DMS79 (cell line): ENCODE measurements at regions not wholly inside any gene's neighbourhood (a gene's known extent, or its start where the extent isn't known, plus 50 kb on each side); places are given as distances from the start of the nearest gene placed in this dataset.
"Not testable (repeated sequence)": the region's sequence is repeated elsewhere in the genome, so short reads cannot be mapped to it uniquely, and the experiment has no call there.

Source experiments
- DNase-seq: peaks from one replicate; lab custom pipeline; 2025; lab: John Stamatoyannopoulos, UW

DNA sequence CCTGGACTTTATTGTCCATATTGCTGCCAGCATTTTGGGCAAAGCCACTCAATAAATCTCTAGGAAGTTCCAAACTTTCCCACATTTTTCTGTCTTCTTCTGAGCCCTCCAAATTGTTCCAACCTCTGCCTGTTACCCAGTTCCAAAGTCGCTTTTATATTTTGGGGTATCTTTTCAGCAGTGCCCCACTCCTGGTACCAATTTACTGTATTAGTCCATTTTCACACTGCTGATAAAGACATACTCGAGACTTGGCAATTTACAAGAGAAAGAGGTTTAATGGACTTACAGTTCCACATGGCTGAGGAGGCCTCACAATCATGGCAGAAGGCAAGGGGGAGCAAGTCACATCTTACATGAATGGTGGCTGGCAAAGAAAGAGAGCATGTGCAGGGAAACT, 53.4 kb downstream of the AHSP start:
- DNase-seq = not testable (repeated sequence)

DNA sequence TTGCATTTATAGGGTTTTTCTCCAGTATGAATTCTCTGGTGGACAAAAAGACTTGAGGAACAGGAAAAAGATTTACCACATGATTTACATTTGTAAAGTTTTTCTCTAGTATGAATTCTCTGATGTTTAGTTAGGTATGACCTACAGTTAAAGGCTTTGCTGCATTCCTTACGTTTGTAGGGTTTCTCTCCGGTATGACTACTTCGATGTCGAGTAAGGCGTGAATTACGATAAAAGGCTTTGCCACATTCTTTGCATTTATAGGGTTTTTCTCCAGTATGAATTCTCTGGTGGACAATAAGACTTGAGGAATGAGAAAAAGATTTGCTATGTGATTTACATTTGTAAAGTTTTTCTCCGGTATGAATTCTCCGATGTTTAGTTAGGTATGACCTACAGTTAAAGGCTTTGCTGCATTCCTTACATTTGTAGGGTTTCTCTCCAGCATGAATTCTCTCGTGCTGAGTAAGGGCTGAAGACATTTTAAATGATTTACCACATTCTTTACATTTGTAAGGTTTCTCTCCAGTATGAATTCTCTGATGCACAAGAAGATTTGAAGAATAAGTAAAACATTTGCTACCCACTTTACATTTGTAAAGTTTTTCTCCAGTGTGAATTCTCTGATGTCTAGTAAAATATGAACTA, 74.2 kb downstream of the AHSP start:
- not testable (repeated sequence) for DNase-seq

DNA sequence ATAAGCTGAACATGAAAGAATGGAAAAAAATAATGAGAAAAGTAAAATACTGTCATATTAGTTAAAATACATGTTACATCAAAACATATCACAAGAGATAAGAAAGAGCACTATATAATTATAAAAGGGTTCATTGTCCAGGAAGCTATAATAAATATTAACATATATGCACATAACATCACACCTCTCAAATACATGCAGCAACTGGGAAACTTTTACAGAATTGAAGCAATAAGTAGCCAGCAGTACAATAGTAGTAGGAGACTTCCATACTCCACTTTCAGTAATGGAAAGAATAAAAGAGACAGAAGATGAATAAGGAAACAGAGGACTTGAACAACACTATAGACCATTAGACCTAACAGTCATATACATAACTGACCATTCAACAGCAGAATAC, 90.4 kb downstream of the AHSP start:
- DNase-seq = no peak

DNA sequence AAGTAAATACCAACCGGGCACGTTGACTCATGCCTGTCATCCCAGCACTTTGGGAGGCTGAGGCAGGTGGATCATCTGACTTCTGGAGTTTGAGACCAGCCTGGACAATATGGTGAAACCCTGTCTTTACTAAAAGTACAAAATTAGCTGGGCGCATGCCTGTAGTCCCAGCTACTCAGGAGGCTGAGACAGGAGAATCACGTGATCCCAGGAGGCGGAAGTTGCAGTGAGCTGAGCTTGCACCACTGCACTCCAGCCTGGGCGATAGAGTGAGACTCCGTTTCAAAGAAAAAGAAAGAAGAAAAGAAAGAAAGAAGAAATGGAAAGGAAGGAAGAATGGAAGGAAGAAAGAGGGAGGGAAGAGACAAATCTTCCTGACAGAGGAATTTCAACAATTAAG, 108.7 kb downstream of the AHSP start:
- DNase-seq = no peak

DNA sequence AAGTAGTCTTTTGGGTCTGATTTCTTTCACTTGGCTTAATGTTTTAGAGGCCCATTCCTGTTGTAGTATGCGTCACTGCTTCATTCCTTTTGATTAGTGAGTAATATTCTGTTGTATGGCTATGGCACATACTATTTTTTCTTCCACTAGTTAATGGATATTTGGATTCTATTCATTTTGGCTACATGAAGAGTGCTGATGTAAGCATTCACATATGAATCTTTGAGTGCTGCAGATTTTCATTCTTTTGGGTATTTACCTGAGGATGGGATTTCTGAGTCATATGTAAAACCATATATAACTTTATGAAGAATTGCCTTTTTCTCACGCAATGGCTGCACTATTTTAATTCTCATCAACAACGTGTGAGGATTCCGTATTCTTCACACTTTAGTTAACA, 113.6 kb downstream of the AHSP start:
- DNase-seq = no peak

DNA sequence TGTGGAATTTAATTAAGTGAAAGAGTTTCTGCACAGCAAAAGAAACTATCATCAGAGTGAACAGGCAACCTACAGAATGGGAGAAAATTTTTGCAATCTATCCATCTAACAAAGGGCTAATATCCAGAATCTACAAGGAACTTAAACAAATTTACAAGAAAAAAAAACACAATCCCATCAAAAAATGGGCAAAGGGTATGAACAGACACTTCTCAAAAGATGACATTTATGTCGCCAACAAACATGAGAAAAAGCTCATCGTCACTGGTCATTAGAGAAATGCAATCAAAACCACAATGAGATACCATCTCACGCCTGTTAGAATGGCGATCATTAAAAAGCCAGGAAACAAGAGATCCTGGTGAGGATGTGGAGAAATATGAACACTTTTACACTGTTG, 128.0 kb downstream of the AHSP start:
- not testable (repeated sequence) for DNase-seq

DNA sequence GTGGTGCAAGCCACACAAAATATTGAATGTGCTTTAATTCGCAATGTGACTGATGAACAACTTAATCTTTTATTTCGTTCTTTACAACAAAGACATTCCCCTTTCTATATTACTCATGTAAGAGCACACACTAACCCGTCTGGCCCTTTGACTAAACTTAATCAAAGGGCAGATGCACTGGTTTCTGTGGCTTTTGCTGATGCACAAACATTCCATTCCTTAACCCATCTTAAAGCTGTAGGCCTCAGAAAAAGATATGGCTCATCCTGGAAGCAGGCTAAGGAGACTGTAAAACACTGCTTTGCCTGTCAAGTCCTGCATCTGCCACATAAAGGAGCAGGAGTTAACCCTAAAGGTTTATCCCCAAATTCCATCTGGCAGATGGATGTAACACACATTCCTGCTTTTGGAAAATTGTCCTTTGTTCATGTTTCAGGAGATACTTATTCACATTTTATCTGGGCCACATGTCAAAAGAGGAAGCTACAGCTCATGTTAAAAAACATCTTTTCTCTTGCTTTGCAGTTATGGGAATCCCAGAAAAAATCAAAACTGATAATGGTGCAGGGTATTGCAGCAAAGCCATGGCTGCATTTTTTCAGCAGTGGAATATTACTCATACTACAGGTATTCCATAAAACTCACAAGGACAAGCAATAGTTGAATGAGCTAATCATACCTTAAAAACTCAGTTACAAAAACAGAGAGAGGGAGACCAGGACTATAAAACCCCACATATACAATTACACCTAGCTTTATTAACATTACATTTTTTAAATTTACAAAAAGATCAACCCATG, 137.2 kb downstream of the AHSP start:
- no peak for DNase-seq

DNA sequence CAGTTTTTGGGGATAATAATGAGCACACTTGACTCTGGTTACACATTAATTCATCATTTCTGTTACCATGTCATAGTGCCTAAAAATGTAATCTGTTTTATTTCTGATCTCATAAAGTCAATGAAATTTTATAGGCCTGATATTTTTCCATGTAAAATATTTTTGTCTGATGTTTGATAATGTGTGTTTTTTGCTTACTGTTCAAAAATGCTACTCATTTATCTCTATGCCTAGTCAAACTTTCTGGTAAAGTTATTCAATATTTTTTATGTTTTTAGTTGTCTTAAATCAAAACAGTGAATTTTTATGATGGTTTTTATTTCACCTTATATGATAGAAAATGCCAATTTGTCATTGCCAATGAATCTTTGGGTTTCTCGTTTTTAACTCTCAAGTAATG, 147.0 kb downstream of the AHSP start:
- no peak for DNase-seq

DNA sequence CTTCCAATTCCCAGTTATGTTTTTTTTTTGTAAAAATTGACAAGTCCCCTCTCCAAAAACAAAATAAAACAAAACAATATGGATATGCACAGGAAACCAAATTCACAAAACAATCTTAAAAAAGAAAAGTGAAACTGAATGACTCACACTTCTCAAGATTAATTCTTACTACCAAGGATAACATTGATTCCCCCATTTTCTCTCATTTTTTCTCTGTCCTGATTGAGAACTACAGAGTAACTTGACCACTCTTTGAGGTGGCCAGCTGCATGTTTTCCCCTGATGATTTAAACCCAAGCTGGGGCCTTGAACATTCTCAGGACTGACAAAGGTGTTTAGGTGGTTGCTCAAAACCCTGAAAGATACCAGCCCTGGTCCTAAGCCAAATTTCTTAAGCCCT, 149.0 kb downstream of the AHSP start:
- no peak for DNase-seq

DNA sequence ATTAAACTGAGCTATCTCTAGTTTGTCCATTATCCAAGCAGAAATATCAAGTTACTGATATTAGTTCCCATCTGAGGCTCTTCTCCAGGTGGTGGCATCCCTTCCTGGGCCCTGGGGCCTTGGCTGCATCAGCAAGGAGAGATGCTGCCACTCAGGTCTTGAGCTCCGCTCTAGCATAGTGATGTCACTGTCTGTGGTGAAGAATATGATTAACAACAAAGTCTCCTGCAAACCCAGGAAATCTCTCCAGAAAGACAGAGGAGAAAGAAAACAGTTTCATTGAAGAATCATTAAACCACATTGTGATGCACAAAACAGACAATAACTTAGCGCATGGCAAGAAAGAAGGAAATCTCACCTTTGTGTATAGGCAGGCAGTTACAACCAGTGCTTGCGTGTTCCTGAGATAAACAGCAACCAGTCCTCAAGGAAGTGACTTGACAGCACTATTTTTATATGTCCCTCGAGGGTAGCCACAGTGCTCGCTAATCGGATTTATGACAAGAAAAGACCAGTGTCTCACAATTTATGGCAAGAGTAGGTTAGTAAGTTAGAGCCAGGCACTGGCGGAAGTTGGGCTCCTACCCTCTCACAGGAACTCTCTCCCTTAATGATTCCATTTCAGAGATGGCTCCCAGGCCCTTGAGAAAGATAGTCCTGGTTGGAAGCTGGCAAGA, 151.1 kb downstream of the AHSP start:
- DNase-seq = no peak

DNA sequence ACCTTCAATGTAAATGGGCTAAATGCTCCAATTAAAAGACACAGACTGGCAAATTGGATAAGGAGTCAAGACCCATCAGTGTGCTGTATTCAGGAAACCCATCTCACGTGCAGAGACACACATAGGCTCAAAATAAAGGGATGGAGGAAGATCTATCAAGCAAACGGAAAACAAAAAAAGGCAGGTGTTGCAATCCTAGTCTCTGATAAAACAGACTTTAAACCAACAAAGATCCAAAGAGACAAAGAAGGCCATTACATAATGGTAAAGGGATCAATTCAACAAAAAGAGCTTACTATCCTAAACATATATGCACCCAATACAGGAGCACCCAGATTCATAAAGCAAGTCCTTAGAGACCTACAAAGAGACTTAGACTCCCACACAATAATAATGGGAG, 161.6 kb downstream of the AHSP start:
- DNase-seq = not testable (repeated sequence)

DNA sequence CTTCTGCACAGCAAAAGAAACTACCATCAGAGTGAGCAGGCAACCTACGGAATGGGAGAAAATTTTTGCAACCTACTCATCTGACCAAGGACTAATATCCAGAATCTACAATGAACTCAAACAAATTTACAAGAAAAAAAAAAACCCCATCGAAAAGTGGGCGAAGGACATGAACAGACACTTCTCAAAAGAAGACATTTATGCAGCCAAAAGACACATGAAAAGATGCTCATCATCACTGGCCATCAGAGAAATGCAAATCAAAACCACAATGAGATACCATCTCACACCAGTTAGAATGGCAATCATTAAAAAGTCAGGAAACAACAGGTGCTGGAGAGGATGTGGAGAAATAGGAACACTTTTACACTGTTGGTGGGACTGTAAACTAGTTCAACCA, 164.6 kb downstream of the AHSP start:
- DNase-seq = not testable (repeated sequence)

DNA sequence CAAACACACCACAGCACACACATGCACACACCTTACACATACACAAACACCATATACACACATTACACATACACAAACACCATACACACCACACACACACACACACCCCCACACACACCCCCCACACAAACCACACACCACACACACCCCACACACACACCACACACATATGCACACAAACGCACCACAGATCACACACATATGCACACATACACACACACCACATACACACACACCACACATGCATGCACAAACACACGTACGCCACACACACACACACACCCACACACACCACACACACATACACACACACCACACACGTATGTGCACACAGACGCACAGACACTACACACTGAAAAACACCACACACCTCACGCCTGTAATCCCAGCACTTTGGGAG, 166.0 kb downstream of the AHSP start:
- no peak for DNase-seq

DNA sequence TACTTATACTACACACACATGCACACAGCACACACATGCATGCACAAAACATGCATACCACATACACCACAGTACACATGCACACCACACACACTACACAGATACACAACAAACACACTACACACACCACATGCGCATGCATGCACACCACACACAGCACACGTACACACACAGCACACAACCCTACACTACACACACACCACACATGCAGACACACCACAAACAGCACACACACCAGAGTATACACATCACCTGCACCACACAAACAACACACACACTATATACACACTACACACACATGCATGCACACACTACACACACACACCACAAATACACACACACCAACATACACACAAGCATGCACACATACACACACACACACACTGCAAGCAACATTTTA, 166.8 kb downstream of the AHSP start:
- DNase-seq = no peak

DNA sequence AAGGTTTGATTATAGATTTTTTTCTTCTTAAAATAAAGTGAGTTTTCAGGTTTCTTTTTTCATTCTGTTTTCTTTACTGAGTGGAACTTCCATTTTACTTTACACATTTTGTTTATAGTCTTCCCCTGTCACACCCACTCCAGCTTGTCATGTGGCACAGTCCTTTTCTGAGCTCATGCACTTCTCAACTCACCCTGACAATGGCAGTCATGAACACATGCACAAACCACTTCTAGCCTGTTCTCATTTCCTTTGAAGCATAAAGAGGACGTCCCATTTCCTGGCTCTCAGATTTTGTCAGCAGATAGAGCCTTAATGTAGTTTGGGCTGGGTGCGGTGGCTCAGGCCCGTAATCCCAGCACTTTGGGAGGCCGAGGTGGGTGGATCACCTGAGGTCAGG, 168.0 kb downstream of the AHSP start:
- no peak for DNase-seq

DNA sequence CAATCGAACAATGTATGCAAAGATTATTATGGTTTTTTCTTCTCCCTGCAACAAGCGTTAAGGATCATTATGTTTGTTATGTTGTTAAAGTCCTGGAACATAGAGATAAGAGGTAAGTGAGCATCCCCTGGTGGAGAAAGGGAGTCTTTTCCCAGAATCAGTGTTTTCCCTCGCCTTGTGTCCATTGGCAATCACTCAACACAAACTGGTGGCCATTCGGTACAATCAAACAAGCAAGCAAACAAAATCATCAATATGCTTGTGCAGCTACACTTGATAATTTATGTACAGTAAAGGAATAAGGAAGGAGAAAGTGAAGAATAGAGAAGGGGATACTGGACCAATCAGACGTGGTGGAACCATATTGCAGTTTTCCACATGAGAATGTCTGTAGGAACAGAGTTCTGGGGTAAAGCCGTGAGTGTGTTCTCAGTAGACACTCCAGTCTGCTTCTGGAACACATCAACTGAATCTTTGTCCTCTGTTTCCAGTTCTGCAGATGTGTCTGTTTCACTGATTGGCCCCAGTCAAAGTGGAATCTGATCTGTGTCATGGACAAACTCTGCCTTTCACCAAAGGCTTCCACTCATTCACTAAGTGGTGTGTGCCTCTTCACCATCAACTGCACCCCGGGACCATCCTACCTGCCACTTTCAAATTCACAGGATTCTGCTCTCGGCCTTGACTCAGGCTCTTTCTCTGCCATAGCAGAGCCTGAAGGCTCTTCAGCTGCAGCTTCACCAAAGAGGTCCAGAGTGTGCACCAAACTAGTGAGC, 169.5 kb downstream of the AHSP start:
- no peak for DNase-seq

DNA sequence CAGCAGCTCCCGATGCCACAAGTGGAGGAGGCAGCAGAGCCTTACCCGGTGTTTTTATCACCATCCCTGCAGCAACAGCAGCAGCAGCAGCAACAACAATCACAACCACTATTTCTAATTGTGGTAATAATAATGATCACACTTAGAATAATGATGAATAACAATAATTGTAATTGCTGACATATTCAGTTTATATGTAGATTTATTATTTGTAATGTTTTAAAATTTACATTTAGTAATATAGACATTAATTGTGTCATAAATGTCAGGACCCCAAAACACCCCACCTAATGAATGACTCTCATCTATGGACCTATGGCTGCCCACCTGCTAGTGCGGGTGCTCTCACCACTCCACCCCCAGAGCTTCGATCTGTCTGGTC, 170.0 kb downstream of the AHSP start:
- DNase-seq = no peak

DNA sequence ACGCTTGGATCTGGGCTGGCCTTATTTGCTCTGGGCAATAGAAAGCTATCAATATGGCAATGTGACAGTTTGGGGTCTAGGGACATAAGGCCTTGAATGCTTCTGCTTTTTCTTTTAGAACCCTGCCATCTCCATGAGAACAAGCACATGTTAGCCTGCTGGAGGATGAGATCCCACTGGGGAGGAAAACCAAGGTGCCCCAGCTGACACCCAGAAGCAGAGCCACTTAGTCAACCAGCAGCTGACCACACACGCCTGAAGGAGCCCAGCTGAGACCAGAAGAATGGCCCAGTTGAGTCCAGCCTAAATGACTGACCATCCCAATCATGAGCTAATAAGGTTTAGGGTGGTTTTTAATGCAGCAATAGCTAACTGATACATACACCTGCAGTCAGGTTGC, 171.2 kb downstream of the AHSP start:
- no peak for DNase-seq

DNA sequence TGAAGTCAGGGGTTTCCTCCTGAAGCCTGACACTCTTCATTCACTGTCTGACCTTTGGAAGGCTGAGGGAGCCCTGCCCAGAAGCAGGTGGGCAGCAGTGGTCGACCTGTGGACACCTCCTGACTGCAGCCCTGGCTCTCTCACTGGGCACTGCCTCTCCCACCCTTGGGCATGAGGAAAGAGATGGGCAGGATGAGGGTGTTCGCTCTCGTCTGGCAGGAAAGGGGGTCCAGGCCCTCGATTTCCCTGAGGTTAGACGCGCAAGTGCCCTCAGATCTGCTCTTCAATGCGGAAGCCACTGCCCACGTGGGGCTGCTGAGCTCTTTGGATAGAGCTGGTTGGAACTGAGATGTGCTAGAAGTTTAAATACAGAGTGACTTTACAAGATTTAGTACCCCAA, 171.9 kb downstream of the AHSP start:
- DNase-seq = no peak

DNA sequence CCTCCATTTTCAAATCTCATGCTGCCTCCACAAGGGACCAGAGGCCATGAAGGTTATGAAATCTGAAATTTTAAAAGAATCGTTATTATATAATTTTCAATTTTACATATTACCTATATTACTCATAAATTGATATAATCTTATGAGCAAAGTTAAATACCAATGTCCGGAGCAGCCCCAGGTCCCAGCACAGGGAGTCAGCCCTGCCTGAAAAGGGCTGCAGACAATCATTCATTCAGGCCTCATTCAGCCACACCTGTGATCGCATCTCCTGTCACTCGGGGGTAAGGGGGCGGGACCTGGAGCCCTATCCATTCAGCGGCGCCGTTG, 172.5 kb downstream of the AHSP start:
- DNase-seq = peak; percentile 88

DNA sequence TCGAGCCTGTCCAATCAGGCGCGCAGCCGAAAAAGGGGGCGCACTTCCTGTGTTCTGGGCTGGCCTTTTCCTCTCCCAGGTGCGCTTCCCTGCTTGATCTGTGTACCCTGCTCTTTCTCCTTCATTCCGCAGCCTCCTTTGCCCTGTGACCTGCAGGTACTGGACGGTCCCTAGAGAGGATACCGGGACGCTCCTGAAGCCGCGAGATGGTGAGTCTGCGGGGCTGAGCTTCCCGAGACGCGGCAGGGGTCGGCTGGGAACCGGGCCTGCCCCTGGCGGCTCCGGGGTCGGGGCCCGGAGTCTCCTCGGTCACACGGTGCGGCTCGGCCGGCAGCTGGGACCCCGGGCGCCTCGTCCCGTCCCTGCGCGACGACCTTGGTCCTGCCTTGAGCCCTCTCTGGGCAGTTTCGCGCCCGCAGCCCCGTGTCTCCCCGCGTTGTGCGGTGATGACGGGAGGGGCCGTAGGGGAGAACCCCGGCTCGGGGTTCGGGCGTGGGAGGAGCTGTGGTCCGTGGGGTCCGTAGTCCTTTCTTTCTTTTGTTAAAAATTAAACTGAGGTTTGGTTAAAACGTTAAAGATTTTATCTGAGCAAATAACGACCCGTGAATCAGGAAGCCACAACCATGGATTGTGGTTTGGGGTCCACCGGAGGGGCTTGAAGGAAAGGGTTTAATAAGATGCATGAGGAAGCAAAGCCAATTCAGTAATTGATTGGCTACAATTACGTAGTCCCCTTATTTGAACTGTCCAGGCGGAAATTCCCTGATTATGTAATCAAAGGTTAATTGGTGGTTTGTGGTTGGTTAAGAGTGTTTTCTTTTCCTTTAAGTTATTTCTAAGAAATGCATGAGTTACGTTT, 172.8 kb upstream of the ZNF267 start:
- DNase-seq = no peak

DNA sequence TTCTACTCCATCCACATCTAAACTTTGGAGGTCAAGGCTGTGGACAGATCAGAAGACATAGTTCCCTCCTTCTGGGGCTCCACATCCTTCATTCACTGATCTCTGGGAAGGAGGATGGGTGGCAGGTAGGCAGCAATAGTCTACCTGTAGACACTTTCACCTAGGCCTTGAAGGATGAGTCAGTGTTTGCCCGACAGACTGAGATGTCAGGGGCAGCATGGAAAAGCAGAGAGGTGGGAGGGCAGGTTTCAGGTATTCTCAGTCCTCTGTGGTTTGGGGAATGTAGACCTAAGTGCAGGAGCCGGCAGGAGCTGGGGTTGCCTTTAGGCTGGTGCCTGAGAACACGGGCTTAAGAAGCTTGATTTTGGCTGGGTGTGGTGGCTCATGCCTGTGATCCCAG, 171.9 kb upstream of the ZNF267 start:
- no peak for DNase-seq
